GM18870 (cell line): ENCODE measurements at regions not wholly inside any gene's neighbourhood (a gene's known extent, or its start where the extent isn't known, plus 50 kb on each side); places are given as distances from the start of the nearest gene placed in this dataset.
"Not testable (repeated sequence)": the region's sequence is repeated elsewhere in the genome, so short reads cannot be mapped to it uniquely, and the experiment has no call there.

Experiments used
- ATAC-seq: cut with Tn5 transposase; IDR thresholded peaks from one replicate; pipeline ENCODE4 v1.9.1; 2021; ENCODE audit warnings: moderate library complexity; ENCODE audit not compliant: unreplicated experiment

- not testable (repeated sequence) for ATAC-seq
Observed at GRCh38 chr16:13336907-13337881, 435.8 kb downstream of the SHISA9 start.

- no peak for ATAC-seq
Observed at GRCh38 chr16:13338044-13338443, 436.6 kb downstream of the SHISA9 start.

- ATAC-seq: no peak
Observed at GRCh38 chr16:13342675-13343074, 441.3 kb downstream of the SHISA9 start.

GRCh38 chr16:13344001-13344400 lies 442.6 kb downstream of the SHISA9 start:
- ATAC-seq: no peak

GRCh38 chr16:13348416-13348815 lies 447.0 kb downstream of the SHISA9 start:
- no peak for ATAC-seq

GRCh38 chr16:13350000-13350399 lies 448.6 kb downstream of the SHISA9 start:
- no peak for ATAC-seq

GRCh38 chr16:13351181-13351580 lies 449.8 kb downstream of the SHISA9 start:
- no peak for ATAC-seq

- no peak for ATAC-seq
Observed at GRCh38 chr16:13351601-13352217, 450.3 kb downstream of the SHISA9 start.

GRCh38 chr16:13352796-13353195 lies 451.4 kb downstream of the SHISA9 start:
- ATAC-seq: not testable (repeated sequence)

- not testable (repeated sequence) for ATAC-seq
Observed at GRCh38 chr16:13357842-13358241, 456.4 kb downstream of the SHISA9 start.

- no peak for ATAC-seq
Observed at GRCh38 chr16:13359835-13360234, 458.4 kb downstream of the SHISA9 start.

GRCh38 chr16:13372421-13372820 lies 471.0 kb downstream of the SHISA9 start:
- ATAC-seq: no peak

GRCh38 chr16:13376174-13376573 lies 474.8 kb downstream of the SHISA9 start:
- no peak for ATAC-seq

- ATAC-seq: no peak
Observed at GRCh38 chr16:13377143-13377542, 475.7 kb downstream of the SHISA9 start.

- no peak for ATAC-seq
Observed at GRCh38 chr16:13378151-13378550, 476.8 kb downstream of the SHISA9 start.

- ATAC-seq: no peak
Observed at GRCh38 chr16:13379266-13379665, 477.9 kb downstream of the SHISA9 start.

- not testable (repeated sequence) for ATAC-seq
Observed at GRCh38 chr16:13385156-13386040, 484.0 kb downstream of the SHISA9 start.

- ATAC-seq: peak; percentile 74
Observed at GRCh38 chr16:13390093-13390985, 488.9 kb downstream of the SHISA9 start.

- no peak for ATAC-seq
Observed at GRCh38 chr16:13390986-13391305, 489.5 kb downstream of the SHISA9 start.

GRCh38 chr16:13391337-13391736 lies 489.9 kb downstream of the SHISA9 start:
- ATAC-seq: no peak
